ENCODE measurements at regions not wholly inside any gene's neighbourhood (a gene's known extent, or its start where the extent isn't known, plus 50 kb on each side); places are given as distances from the start of the nearest gene placed in this dataset.

DNA sequence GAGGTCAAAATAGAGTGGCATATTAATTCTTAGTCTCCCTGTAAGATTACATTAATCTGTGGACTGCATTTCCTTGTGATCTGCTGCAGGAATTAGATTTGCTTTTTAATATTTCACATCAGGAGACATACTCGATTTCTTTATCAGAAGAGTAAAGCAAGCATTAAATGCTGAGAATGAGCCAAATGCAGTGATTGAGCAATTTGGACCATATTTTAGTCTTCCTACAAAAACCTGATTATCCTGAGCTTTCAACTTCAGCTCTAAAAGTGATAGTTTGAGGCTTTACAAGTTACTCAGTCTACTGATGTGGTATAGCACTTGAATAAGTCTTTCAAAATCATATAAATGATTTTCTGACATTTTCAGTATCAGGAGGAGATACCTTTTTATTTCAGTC is 774.3 kb upstream of the RAB6C start:
- no peak for DNase-seq (ENCODE audit: low read depth in 2 of 2)
- TF ChIP-seq, protein P1, sequence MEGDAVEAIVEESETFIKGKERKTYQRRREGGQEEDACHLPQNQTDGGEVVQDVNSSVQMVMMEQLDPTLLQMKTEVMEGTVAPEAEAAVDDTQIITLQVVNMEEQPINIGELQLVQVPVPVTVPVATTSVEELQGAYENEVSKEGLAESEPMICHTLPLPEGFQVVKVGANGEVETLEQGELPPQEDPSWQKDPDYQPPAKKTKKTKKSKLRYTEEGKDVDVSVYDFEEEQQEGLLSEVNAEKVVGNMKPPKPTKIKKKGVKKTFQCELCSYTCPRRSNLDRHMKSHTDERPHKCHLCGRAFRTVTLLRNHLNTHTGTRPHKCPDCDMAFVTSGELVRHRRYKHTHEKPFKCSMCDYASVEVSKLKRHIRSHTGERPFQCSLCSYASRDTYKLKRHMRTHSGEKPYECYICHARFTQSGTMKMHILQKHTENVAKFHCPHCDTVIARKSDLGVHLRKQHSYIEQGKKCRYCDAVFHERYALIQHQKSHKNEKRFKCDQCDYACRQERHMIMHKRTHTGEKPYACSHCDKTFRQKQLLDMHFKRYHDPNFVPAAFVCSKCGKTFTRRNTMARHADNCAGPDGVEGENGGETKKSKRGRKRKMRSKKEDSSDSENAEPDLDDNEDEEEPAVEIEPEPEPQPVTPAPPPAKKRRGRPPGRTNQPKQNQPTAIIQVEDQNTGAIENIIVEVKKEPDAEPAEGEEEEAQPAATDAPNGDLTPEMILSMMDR (IDR thresholded peaks at IDR 0.05; ENCODE audit: low read depth, low read length) = no peak
- no peak overlapping the region for H3K4me3 ChIP-seq (replicated peaks in 1 of 2; ENCODE audit: low read depth in 2 of 2, low read length in 2 of 2)

DNA sequence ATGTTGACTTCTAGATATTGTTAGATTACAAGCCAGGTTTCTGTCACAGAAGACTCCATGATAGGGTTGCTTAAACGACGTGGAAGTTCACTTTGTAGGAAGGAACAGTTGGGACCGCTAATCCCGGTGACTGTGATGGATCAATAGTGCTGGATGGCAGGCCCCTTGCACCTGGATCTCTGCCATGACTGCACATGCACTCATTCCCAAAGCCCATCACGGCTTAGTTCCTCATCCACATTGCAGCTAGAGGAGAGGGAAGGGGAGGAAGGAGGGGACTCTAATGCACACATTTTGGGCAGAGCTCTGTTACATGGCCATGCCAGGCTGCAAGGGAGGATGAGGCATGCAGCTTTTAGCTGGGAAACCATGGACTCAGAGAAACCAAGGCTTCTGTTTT is 773.7 kb upstream of the RAB6C start:
- TF ChIP-seq, protein P1 (IDR thresholded peaks at IDR 0.05; ENCODE audit: low read depth, low read length) = no peak
- no peak overlapping the region for H3K4me3 ChIP-seq (replicated peaks in 1 of 2; ENCODE audit: low read depth in 2 of 2, low read length in 2 of 2)
- no peak for DNase-seq (ENCODE audit: low read depth in 2 of 2)

DNA sequence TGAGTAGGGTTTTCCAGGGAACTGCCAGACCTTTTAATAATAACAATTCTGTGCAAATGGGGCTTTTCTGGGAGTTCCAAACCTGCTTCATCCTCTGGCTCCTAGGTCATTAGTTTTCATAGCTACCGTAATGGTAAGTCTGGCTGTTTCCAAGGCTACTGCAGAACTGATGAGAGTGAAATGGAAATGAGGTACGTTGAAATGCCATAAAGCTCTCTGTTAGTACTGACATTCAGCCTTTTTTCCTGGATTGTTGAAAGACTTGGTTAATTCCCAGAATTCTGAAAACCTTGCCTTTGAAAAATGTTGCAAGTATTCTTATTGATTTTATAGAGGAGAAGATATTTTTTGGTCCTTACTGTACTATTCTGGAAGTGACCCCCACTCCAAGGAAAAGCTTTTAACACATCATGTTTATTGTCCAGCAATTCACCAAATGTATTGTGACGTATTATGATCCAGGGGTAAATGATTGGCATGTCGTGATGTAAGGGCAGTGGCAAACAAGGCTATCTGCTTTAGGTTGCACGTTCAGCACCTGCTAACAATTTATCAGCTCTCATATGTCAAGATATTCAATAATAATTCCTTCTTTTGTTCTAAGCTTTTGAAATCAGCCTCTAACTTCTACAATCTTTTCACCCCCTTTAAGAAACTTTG is 767.0 kb upstream of the RAB6C start:
- TF ChIP-seq, protein P1 (IDR thresholded peaks at IDR 0.05; ENCODE audit: low read depth, low read length) = no peak
- no peak for DNase-seq (ENCODE audit: low read depth in 2 of 2)
- no peak overlapping the region for H3K4me3 ChIP-seq (replicated peaks in 1 of 2; ENCODE audit: low read depth in 2 of 2, low read length in 2 of 2)

DNA sequence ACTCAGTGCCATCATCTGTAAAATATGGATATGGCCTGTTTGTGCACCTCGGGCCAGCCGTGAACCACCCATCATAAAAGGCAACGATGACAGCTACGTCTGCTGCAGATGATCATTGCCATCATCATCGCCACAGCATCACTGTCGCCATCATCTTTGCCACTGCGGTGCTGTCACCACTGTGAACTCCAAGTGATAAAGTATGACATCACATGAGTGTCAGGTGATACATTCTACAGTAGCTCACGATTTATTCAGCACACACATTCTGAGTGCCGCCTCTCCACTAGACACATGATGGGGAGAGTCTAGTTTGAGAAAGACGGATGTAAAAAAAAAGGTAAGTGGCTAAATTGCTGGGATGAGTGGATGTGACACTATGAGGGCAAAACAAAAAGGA is 755.4 kb upstream of the RAB6C start:
- TF ChIP-seq, protein P1 (IDR thresholded peaks at IDR 0.05; ENCODE audit: low read depth, low read length) = no peak
- no peak overlapping the region for H3K4me3 ChIP-seq (replicated peaks in 1 of 2; ENCODE audit: low read depth in 2 of 2, low read length in 2 of 2)
- DNase-seq (ENCODE audit: low read depth in 2 of 2) = no peak

DNA sequence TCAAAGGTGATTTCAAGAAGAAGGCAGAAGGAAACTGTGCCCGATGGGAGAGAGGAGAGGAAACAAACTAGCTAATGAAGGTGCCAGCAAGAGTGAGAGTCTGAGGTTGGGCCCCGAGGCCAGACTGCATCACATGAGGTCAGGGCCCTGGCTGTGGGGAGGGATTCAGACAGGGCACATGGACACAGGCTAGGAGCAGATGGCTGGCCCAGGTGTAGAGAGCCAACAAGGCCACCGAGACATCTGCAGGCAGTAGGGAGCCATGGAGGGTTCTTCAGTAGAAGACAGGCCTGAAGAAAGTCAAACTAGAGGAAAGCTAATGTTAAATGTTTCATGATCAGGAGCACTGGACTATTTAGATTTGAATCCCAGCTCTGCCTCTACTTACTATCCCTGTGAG is 755.0 kb upstream of the RAB6C start:
- no peak for DNase-seq (ENCODE audit: low read depth in 2 of 2)
- no peak overlapping the region for H3K4me3 ChIP-seq (replicated peaks in 1 of 2; ENCODE audit: low read depth in 2 of 2, low read length in 2 of 2)
- TF ChIP-seq, protein P1 (IDR thresholded peaks at IDR 0.05; ENCODE audit: low read depth, low read length) = no peak

DNA sequence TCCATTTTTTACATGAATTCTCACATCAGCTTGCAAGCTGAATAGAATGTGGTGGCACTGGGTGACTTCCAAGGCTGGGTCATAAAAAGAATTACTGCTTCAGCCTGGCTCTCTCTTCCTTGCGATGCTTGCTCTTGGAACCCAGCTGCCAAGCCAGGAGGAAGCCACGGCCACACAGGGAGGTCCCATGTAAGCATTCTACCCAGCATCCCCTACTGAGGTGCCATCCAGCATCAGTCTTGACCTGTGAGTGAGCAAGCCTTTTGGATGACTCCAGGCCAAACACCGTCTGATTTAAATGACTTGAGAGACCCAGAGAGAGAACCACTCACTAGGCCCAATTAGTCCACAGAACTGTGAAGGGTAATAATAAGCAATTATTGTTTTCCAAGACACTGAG is 750.3 kb upstream of the RAB6C start:
- TF ChIP-seq, protein P1 (IDR thresholded peaks at IDR 0.05; ENCODE audit: low read depth, low read length) = no peak
- no peak overlapping the region for H3K4me3 ChIP-seq (replicated peaks in 1 of 2; ENCODE audit: low read depth in 2 of 2, low read length in 2 of 2)
- DNase-seq (ENCODE audit: low read depth in 2 of 2) = no peak
